Testis (tissue), 2 donors: ENCODE measurements at regions not wholly inside any gene's neighbourhood (a gene's known extent, or its start where the extent isn't known, plus 50 kb on each side); places are given as distances from the start of the nearest gene placed in this dataset.

Source experiments
- CTCF ChIP-seq, 3 experiments: fragments of 450-650 bp in 2 of 3; fragments of 200-600 bp in 1 of 3; sonication (generic) in 1 of 3; IDR thresholded peaks; one replicate each; pipeline ENCODE4 v1.5.1; 2016 to 2019; ENCODE audit warnings: antibody characterized with exemption in 3 of 3, mild to moderate bottlenecking in 2 of 3, moderate library complexity in 1 of 3
- POLR2A ChIP-seq: fragments of 450-650 bp; IDR thresholded peaks from one replicate; pipeline ENCODE4 v1.6.1; 2017; ENCODE audit warnings: antibody characterized with exemption, mild to moderate bottlenecking, moderate library complexity

- TF ChIP-seq CTCF (IDR thresholded peaks at IDR 0.05) (no peak), POLR2A (no peak)
Measured at GRCh38 chr2:220877897-220878296, 694.2 kb downstream of the EPHA4 start.
